H54 (cell line): ENCODE measurements at regions not wholly inside any gene's neighbourhood (a gene's known extent, or its start where the extent isn't known, plus 50 kb on each side); places are given as distances from the start of the nearest gene placed in this dataset.
"Not testable (repeated sequence)": the region's sequence is repeated elsewhere in the genome, so short reads cannot be mapped to it uniquely, and the experiment has no call there.

ENCODE experiments used
- DNase-seq: peaks from one replicate; pipeline ENCODE4 v3.0.0; 2011; ENCODE audit warnings: low spot score, mixed read lengths; ENCODE audit not compliant: insufficient read length
- FAIRE-seq: peaks from 3 replicates; lab custom pipeline; 2011; peaks lifted over from hg19 to GRCh38; lab: Jason Lieb, UNC
- POLR2A ChIP-seq: IDR thresholded peaks from 2 replicates; pipeline ENCODE4 v1.6.1; 2011; ENCODE audit warnings: low read depth, mild to moderate bottlenecking, low read length

- no peak for TF ChIP-seq POLR2A
- FAIRE-seq, result no peak
- no peak for DNase-seq
These were observed 91.6 kb upstream of the CTDP1 start for GRCh38 chr18:79587779-79588635.

- no peak for TF ChIP-seq POLR2A
- DNase-seq, result no peak
These were observed 90.7 kb upstream of the CTDP1 start for GRCh38 chr18:79588636-79589481.

DNA sequence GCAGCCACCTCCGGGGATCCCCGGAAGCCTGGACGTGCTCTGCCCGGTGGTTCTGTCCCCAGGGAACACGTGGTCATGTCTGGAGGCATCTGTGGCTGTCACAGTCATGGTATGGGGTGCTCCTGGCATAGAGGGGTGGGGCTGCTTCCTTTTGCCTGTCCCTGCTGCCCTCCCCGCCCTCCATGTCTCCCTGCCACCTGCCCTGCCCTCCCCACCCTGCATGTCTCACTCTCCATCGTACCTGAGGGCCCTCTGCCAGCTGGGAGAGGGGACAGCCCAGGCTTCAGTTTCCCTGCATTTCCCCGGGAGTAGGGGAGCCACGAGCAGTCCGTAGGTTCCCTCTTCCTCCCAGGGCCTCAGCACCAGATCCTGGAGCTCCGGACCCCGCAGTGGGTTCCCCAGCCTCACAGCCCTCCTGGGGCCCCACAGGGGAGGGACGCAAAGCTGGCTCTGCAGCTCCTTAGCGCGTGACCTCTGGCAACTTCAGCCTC lies 90.0 kb upstream of the CTDP1 start:
- DNase-seq (no peak), FAIRE-seq (no peak)
- TF ChIP-seq POLR2A, result no peak

More at GRCh38 chr18:79588636-79589481, 90.7 kb upstream of the CTDP1 start:
- FAIRE-seq, result no peak

DNA sequence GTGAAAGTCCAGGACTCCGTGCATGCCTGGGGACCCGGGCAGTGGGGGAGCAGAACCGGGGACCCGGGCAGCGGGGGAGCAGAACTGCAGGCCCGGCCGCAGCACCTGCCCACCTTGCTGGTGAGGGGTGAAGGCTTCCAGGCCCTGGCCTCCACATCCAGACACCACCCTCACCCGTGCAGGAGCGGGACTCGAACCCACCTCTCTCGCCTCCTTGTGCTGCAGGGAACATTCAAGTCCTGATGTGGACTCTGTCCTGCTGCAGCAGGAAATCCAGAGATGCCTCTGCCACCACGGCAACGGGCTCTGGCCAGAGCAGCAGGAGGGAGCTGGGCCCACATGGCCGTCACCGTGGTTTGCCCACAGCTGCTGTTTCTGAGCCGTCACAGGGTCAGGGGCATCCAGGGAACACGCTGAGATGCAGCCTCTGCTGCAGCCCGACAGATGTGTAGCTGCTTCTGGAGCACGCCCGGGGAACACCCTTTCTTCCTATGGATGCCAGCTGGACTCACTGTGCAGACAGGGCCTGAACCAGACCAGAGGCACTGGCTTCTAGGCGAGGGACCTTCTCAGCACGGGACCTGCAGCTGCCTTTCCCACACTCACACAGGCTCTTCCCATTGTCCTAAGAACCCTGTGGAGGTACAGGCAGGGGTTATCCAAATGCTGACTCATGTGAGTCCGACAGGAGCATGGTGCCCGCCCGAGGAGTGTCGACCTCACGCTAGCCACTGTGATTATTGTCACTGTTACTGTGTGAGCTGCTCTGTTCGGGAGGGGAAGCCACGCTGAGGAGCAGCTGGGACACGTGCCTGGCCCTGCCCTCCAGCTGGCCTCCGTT lies 89.2 kb upstream of the CTDP1 start:
- FAIRE-seq (no peak), DNase-seq (no peak)
- TF ChIP-seq POLR2A, result no peak

DNA sequence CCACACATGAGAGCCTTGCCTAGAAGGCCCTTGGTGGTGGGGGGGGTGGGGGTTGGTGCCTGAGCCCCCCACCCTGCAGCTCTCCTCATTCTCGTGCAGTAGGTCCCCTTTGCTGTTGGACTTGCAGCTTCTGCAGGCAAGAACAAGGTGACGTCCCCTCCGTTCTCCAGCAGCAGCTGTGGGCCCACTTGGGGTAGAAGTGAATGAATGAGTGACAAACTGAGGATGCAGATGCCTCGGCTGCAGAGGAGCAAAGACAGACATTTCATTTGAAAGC lies 88.6 kb upstream of the CTDP1 start:
- DNase-seq, result no peak
- FAIRE-seq, result no peak
- no peak for TF ChIP-seq POLR2A

GRCh38 chr18:79592684-79593083 lies 86.9 kb upstream of the CTDP1 start:
- DNase-seq, FAIRE-seq: not testable (repeated sequence)

- TF ChIP-seq POLR2A, result no peak
- DNase-seq (no peak), FAIRE-seq (no peak)
These were observed 83.7 kb upstream of the CTDP1 start for GRCh38 chr18:79595876-79596374.

GRCh38 chr18:79596446-79597175 lies 83.0 kb upstream of the CTDP1 start:
- FAIRE-seq (no peak), DNase-seq (no peak)
- TF ChIP-seq POLR2A, result no peak

GRCh38 chr18:79597176-79597830 lies 82.3 kb upstream of the CTDP1 start:
- TF ChIP-seq POLR2A, result no peak
- FAIRE-seq (no peak), DNase-seq (no peak)

GRCh38 chr18:79597831-79598632 lies 81.6 kb upstream of the CTDP1 start:
- no peak for FAIRE-seq
- TF ChIP-seq POLR2A, result no peak
- DNase-seq, result no peak

- FAIRE-seq (no peak), DNase-seq (no peak)
- TF ChIP-seq POLR2A, result no peak
These were observed 80.9 kb upstream of the CTDP1 start for GRCh38 chr18:79598633-79599175.
